Stimulated activated CD4-positive, alpha-beta T cell treated with anti-CD3 and anti-CD28 coated beads, Interleukin-2, amount 100 ng/mL, for 48 hours (primary cell): ENCODE measurements at regions not wholly inside any gene's neighbourhood (a gene's known extent, or its start where the extent isn't known, plus 50 kb on each side); places are given as distances from the start of the nearest gene placed in this dataset.
"Not testable (repeated sequence)": the region's sequence is repeated elsewhere in the genome, so short reads cannot be mapped to it uniquely, and the experiment has no call there.

Source experiments
- DNase-seq, 2 donors: peaks; one replicate each; pipeline ENCODE4 v3.0.0-alpha.2; 2020

DNA sequence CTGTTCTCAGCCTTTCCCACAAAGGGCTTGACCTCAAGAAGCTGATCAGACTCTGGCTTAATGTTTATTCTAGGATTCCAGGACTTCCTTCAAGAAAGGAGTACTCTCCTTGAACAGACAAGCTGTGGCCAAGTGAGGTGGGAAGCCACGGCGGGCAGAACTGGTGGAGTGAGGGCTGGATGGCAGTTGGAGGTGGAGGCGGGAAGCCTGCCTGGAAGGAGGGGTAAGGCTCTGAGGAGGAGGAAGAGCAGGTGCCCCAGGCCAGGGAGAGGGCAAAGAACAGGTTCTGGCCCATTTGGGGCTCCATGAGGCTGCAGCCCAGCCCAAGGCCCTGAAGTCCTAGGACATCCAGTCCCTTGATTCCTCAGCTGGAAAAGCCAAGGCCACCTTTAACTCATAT is 143.9 kb downstream of the CYP26B1 start:
- no peak for DNase-seq

- no peak for DNase-seq
Measured at GRCh38 chr2:72003124-72003523, 144.5 kb downstream of the CYP26B1 start.

DNA sequence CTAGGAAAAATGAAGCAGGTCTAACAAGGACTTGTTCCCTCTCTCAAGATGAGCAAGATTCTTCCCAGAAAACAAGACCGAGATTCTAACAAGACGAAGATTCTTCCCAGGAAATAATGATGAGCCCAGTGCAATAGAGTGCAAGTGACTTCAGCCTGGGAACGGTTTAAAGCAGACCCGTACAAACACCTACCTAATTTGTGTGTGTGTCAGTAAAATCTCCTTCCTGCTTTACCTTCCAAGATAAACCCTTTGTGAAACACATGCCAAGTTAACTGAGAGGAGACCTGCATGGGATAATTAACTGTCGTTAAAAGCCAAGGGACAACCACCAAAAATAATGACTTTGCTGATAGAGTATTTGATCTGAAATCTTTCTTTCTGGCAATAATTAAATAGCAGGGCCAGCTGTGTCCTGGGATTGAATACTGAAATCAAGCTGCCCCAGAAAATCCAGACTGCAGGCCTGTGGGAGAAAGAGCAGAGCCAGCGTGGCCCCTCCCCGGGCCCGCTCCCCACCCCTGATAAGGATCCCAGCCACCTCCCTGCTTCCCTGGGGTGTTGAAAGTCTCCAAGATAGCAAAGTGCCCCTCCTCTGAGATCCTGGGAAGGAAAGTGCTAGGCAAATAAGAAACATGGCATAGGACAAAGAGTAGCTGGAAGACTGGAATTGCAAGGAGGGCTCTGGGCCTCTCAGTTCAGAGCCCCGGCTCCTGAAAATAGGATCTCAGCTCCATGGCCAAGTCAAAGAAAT is 145.5 kb downstream of the CYP26B1 start:
- DNase-seq, result no peak

DNA sequence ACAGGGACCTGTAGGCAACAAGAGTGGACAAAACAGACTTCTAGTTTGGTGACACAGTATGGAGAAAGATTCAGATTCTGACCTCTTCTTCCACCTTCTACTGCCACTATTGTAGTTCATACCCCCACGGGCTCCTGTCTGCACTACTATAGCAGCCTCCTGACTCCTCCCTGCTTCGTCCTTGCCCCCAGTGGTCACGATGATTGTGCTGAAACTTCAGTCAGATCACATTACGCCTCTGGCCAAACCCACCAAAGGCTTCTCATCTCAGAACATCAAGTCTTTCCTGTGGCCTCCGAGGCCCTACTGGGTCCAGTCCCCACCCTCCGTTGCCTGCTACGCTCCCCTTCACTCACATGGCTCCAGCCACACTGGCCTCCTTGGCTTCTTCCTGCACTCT is 147.6 kb downstream of the CYP26B1 start:
- DNase-seq, result no peak

DNA sequence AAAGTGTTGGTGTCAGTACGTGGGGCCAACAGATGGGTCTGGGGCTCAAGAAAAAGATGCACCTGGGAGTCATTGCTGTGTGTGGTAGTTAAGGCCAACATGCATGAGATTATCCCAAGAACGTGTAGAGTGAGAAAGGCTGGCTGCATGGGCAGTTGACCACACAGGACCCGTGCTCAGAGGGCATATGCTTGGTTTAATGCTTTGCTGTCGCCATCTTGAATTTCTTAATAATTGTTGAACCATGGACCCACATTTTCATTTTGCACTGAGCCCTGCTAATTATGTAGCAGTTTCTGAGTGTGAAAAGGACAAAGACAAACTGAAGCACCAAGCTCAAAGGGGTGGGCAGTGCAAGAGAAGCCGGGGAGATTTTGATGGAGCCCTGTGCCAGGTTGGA is 148.1 kb downstream of the CYP26B1 start:
- no peak for DNase-seq

GRCh38 chr2:71997843-71998242 is 149.8 kb downstream of the CYP26B1 start:
- DNase-seq, result no peak

- no peak for DNase-seq
Measured at GRCh38 chr2:71995067-71995665, 152.5 kb downstream of the CYP26B1 start.

DNA sequence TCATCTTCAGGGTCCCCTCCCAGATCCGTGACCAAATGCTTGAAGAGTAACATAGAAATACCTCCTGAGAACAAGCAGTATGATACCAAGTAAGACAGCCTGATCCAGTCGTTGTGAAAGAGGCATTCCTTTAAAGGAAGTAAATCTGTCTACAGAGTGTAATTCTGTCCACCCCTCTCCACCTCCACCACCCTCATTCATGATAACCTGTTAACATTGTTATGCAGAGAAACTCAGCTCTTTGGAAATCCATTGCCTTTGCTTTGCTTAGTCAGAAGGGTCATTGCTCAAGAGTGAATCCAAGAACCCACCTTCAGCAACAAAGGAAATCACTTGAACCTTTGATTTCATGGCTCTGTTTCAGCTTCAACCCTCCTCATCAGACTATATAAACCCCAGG is 155.6 kb downstream of the CYP26B1 start:
- DNase-seq, result no peak

GRCh38 chr2:71991397-71991796 is 156.3 kb downstream of the CYP26B1 start:
- no peak for DNase-seq

DNA sequence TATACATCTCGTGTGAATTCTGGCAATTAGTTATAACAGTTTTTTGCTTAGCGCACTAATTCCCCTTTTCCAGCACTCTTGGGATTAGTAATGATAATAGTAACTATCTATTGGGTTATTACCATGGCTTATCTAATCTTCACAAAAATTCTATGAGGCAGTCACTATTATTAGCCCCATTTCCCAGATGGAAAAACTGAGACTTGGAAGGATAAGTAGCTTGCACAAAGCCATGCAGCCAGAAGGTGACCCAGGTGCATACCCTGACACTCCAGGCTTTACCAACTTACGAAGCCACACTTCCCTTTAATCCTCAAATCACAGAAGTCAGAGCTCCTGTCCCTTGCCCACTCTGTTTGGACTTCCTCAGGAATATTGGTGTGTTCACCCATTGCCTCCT is 156.8 kb downstream of the CYP26B1 start:
- DNase-seq, result no peak

- DNase-seq, result no peak
Measured at GRCh38 chr2:71990122-71990521, 157.5 kb downstream of the CYP26B1 start.

- DNase-seq, result no peak
Measured at GRCh38 chr2:71989671-71990070, 158.0 kb downstream of the CYP26B1 start.

GRCh38 chr2:71988170-71988569 is 159.5 kb downstream of the CYP26B1 start:
- DNase-seq, result no peak

GRCh38 chr2:71976685-71977084 is 171.0 kb downstream of the CYP26B1 start:
- no peak for DNase-seq

GRCh38 chr2:71974846-71975245 is 172.8 kb downstream of the CYP26B1 start:
- DNase-seq, result no peak

DNA sequence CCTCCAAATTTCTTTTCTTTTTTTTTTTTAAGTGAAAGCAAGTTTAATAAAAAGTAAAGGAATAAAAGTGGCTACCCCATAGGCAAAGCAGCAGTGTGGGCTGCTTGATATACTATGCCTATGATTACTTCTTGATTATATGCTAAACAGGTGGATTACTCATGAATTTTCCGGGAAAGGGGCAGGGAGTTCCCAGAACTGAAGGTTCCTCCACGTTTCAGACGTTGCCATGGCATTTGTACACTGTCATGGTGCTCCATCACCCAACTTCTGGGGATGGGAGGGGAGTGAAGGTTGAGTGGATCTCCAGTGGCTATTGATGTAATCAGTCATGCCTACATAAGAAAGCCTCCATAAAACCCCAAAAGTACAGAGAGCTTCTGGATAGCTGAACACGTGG is 176.2 kb downstream of the CYP26B1 start:
- no peak for DNase-seq

GRCh38 chr2:71965530-71965929 is 182.1 kb downstream of the CYP26B1 start:
- DNase-seq, result no peak

DNA sequence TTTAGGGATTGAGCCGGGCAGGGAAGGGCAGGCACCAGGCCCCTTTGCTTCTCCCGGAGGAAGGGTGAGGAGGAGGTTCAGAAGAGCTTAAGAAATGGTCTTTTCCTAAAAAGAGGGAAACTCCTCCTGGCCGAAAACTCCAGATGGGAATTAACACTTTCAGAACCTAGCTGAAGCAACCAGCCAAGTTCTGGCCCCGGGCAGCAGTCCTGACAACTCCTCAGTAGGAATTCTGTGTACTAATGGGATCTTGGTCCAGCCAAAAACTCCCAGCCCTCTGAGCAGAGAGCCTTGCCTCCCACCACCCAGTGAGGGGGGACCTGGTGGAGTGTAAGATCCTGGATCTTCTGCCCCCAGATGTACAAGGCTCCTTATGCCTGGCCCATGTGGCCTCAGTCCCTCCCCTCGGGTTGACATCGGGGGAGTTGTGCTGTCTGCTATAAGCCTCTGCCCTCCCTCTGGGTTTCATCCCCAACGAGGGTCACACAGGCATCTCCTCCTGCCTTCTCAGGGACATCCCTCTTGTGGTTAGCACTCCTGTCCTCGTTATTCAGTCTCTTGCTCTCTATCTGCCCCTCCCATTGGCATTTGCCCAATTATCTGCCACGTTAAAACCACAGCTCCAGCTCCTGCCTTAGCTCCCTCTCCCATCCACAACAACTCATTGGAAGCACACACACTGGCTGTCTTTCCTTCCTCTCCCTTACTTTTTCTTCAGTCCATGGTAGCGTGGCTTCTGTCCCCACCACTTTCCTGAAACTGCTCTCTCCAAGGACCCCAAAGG is 184.6 kb downstream of the CYP26B1 start:
- no peak for DNase-seq

DNA sequence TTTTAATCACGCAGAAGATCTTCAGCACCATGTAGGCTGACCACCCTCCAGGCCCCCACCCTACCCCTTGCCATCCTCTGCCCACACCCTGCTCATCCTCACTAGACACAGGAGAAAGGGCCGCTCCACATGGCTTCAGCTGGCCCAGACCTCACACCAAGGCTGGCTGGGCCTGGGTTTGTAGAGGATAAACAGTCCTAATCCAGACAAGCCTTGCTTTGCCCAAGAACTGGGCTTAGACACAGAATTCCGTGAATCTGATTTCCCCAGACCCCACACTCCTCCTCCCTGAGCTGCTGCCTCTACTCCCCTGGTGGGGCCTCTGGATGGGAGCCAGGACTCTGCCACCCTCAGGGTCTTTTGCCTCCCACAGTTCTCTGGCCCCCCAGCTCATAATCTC is 185.3 kb downstream of the CYP26B1 start:
- DNase-seq, result no peak

GRCh38 chr2:71961289-71962027 is 186.2 kb downstream of the CYP26B1 start:
- DNase-seq, result no peak

GRCh38 chr2:71959494-71959893 is 188.2 kb downstream of the CYP26B1 start:
- no peak for DNase-seq

DNA sequence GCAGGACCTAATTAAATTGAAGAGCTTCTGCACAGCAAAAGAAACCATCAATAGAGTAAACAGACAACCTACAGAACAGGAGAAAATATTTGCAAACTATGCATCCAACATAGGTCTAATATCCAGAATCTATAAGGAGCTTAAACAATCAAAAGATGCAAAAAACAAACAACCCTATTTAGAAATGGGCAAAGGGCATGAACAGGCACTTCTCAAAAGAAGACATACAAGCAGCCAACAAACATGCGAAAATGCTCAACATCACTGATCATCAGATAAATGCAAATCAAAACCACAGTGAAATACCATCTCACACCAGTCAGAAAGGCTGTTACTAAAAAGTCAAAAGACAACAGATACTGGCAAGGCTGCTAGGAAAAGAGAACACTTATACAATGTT is 189.2 kb downstream of the CYP26B1 start:
- not testable (repeated sequence) for DNase-seq

DNA sequence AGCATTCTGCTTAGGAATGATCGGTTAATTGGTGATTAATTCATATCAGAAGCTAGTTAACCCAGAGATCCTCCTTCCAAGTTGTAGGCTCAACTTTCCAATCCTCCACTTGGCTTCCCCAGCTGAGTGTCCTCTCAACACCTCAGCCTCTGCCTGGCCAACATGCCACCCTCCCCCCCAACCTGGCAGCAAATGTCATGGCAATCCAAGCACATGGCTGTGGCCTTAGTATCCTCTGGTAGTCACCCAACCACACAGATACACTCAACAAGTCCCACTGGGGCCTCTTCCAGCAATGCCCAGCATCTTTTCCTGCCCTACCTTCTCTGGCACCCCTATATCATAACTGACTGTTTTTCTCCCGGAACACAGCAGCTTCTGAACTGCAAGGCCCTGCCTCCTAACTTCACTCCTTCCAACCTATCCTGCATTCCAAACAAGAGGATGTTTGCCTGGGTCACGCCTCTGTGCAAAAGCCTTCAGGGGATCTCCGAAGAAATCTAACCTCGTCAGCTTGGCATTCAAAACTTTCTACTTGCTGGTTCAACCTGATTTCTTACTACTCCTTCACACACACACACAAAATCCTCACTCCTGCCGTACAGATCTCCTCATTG is 195.0 kb downstream of the CYP26B1 start:
- no peak for DNase-seq
